ENCODE measurements at regions not wholly inside any gene's neighbourhood (a gene's known extent, or its start where the extent isn't known, plus 50 kb on each side); places are given as distances from the start of the nearest gene placed in this dataset.

- no peak for DNase-seq
These were observed 77.7 kb upstream of the MAP4K3 start for GRCh38 chr2:39514825-39515224.

GRCh38 chr2:39515273-39515896 is 78.3 kb upstream of the MAP4K3 start:
- DNase-seq: no peak

GRCh38 chr2:39515897-39516346 is 78.8 kb upstream of the MAP4K3 start:
- DNase-seq: no peak

GRCh38 chr2:39516347-39517101 is 79.4 kb upstream of the MAP4K3 start:
- DNase-seq: no peak

GRCh38 chr2:39517102-39517436 is 80.0 kb upstream of the MAP4K3 start:
- DNase-seq: no peak

GRCh38 chr2:39517622-39518021 is 80.5 kb upstream of the MAP4K3 start:
- DNase-seq: no peak

GRCh38 chr2:39519886-39520285 is 82.8 kb upstream of the MAP4K3 start:
- no peak for DNase-seq

GRCh38 chr2:39521876-39522517 is 84.9 kb upstream of the MAP4K3 start:
- DNase-seq: no peak

- no peak for DNase-seq
These were observed 85.4 kb upstream of the MAP4K3 start for GRCh38 chr2:39522518-39522877.

- no peak for DNase-seq
These were observed 86.4 kb upstream of the MAP4K3 start for GRCh38 chr2:39523308-39524044.

- DNase-seq: no peak
These were observed 87.0 kb upstream of the MAP4K3 start for GRCh38 chr2:39524061-39524460.

GRCh38 chr2:39524756-39525635 is 87.9 kb upstream of the MAP4K3 start:
- no peak for DNase-seq

GRCh38 chr2:39525636-39526412 is 88.7 kb upstream of the MAP4K3 start:
- no peak for DNase-seq

GRCh38 chr2:39528701-39529100 is 91.6 kb upstream of the MAP4K3 start:
- DNase-seq: no peak

GRCh38 chr2:39529836-39530235 is 92.8 kb upstream of the MAP4K3 start:
- DNase-seq: no peak

GRCh38 chr2:39530411-39530866 is 93.4 kb upstream of the MAP4K3 start:
- DNase-seq: no peak

GRCh38 chr2:39531220-39531777 is 94.2 kb upstream of the MAP4K3 start:
- no peak for DNase-seq

- no peak for DNase-seq
These were observed 95.8 kb upstream of the MAP4K3 start for GRCh38 chr2:39532933-39533332.

- no peak for DNase-seq
These were observed 97.1 kb upstream of the MAP4K3 start for GRCh38 chr2:39534095-39534711.

GRCh38 chr2:39535636-39536185 is 98.6 kb upstream of the MAP4K3 start:
- DNase-seq: no peak

- DNase-seq: no peak
These were observed 100.1 kb upstream of the MAP4K3 start for GRCh38 chr2:39537150-39537549.
